ENCODE measurements at regions not wholly inside any gene's neighbourhood (a gene's known extent, or its start where the extent isn't known, plus 50 kb on each side); places are given as distances from the start of the nearest gene placed in this dataset.

DNA sequence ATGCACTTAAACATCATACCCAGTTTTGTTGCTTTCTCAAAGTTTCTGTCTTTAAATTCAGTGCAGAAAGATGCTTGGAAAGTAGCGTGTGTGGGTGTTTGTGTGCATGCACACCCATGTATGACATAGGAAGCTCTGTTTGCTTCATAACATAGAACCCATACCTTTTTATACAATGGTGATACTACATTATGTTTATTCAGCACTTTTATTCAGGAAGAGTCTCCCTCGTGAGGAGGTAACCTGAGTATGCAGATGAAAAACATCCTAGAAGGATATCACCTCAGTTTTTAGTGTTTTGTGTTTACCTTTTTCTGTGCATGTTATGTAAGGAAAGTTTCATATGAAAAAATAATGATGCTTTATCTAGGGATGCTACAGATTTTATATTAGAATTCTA is 111.2 kb downstream of the SST start:
- no peak for ATAC-seq (ENCODE audit: low FRiP score)
- WGBS, 2 donors = 78 to 84% methylated on average over 2 of the region's 2 CpGs
- intact Hi-C loops (cut with DNase I) = no loop called here

GRCh38 chr3:187551416-187551815 is 118.8 kb downstream of the SST start:
- DNase-seq = no peak
- H3K4me1 ChIP-seq (ENCODE audit: control insufficient read depth in 1 of 2, insufficient read depth in 2 of 2, low read length in 2 of 2) = no peaks in the 10 kb centered on the region
- H3K4me3 ChIP-seq (ENCODE audit: low read length in 2 of 2) = no peak overlapping the region
- no peaks in the 10 kb centered on the region for H3K36me3 ChIP-seq (ENCODE audit: control insufficient read depth in 1 of 2, insufficient read depth in 2 of 2, low read length in 1 of 2)
- intact Hi-C loops (cut with DNase I) = no loop called here
- no peaks in the 10 kb centered on the region for H3K9me3 ChIP-seq (ENCODE audit: control insufficient read depth, low read length)
- no peak overlapping the region for H3K27ac ChIP-seq (ENCODE audit: low read depth in 1 of 2, low read length in 2 of 2)
- no peak for ATAC-seq (ENCODE audit: low FRiP score)
- H3K27me3 ChIP-seq (ENCODE audit: control insufficient read depth in 1 of 2, insufficient read depth in 2 of 2, low read length in 1 of 2) = no peaks in the 10 kb centered on the region

More for the DNA sequence above, 111.2 kb downstream of the SST start:
- Histone ChIP-seq H3K4me1 (ENCODE audit: control insufficient read depth in 1 of 2, insufficient read depth in 2 of 2, low read length in 2 of 2) (no peaks in the 10 kb centered on the region), H3K27me3 (ENCODE audit: control insufficient read depth in 1 of 2, insufficient read depth in 2 of 2, low read length in 1 of 2) (no peaks in the 10 kb centered on the region), H3K27ac (ENCODE audit: low read depth in 1 of 2, low read length in 2 of 2) (no peak overlapping the region), H3K4me3 (ENCODE audit: low read length in 2 of 2) (no peak overlapping the region), H3K9me3 (ENCODE audit: control insufficient read depth, low read length) (no peaks in the 10 kb centered on the region), H3K36me3 (ENCODE audit: control insufficient read depth in 1 of 2, insufficient read depth in 2 of 2, low read length in 1 of 2) (peaks cover 0 to 1% of the 10 kb centered on the region in 2 donors)
- no peak for DNase-seq

DNA sequence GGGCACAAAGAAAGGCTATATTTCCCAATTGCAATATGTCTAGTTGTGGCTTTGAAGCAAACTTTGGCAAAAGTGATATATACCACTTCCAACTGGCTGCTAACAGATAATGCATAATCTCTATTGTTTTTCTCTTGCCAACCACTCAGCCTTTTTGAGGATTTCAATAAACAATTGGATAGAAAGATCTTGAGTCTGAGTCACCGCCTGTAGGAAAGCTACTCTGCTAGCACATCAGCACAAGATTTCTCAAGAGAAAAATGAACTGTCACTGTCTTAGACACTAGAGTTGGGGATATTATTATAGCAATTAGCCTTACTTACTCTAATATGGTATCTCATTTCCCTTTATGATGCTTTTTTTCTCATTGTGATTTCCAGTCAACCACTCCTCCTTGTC is 119.7 kb downstream of the SST start:
- H3K36me3 ChIP-seq (ENCODE audit: control insufficient read depth in 1 of 2, insufficient read depth in 2 of 2, low read length in 1 of 2) = no peaks in the 10 kb centered on the region
- H3K4me1 ChIP-seq (ENCODE audit: control insufficient read depth in 1 of 2, insufficient read depth in 2 of 2, low read length in 2 of 2) = no peaks in the 10 kb centered on the region
- H3K4me3 ChIP-seq (ENCODE audit: low read length in 2 of 2) = no peak overlapping the region
- H3K27ac ChIP-seq (ENCODE audit: low read depth in 1 of 2, low read length in 2 of 2) = no peak overlapping the region
- intact Hi-C loops (cut with DNase I) = no loop called here
- H3K27me3 ChIP-seq (ENCODE audit: control insufficient read depth in 1 of 2, insufficient read depth in 2 of 2, low read length in 1 of 2) = no peaks in the 10 kb centered on the region
- 97 to 100% methylated on average over 1 of the region's 1 CpG for WGBS, 2 donors
- no peaks in the 10 kb centered on the region for H3K9me3 ChIP-seq (ENCODE audit: control insufficient read depth, low read length)
- ATAC-seq (ENCODE audit: low FRiP score) (no peak), DNase-seq (no peak)

DNA sequence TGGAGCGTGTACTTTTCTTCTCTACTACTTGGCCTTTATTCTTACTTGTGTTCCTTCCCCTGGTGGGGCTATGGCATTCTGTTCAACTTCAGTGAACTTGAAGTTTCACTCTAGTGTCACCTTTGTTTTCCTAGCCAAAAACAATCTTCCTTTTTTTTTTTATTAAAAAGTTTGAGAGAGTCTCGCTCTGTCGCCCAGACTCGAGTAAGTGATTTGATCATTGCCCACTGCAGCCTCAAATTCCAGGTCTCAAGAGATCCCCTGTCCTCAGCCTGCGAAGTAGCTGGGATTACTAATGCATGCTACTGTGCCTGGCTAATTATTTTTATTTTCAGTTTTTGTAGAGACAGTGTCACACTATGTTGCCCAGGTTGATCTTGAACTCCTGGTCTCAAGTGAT is 124.8 kb downstream of the SST start:
- Histone ChIP-seq H3K36me3 (ENCODE audit: control insufficient read depth in 1 of 2, insufficient read depth in 2 of 2, low read length in 1 of 2) (no peaks in the 10 kb centered on the region), H3K4me1 (ENCODE audit: control insufficient read depth in 1 of 2, insufficient read depth in 2 of 2, low read length in 2 of 2) (no peaks in the 10 kb centered on the region), H3K9me3 (ENCODE audit: control insufficient read depth, low read length) (no peaks in the 10 kb centered on the region), H3K27me3 (ENCODE audit: control insufficient read depth in 1 of 2, insufficient read depth in 2 of 2, low read length in 1 of 2) (no peaks in the 10 kb centered on the region), H3K4me3 (ENCODE audit: low read length in 2 of 2) (no peak overlapping the region), H3K27ac (ENCODE audit: low read depth in 1 of 2, low read length in 2 of 2) (no peak overlapping the region)
- WGBS, 2 donors = 96 to 97% methylated on average over 5 of the region's 5 CpGs
- DNase-seq = no peak
- ATAC-seq (ENCODE audit: low FRiP score) = no peak
- intact Hi-C loops (cut with DNase I) = no loop called here

DNA sequence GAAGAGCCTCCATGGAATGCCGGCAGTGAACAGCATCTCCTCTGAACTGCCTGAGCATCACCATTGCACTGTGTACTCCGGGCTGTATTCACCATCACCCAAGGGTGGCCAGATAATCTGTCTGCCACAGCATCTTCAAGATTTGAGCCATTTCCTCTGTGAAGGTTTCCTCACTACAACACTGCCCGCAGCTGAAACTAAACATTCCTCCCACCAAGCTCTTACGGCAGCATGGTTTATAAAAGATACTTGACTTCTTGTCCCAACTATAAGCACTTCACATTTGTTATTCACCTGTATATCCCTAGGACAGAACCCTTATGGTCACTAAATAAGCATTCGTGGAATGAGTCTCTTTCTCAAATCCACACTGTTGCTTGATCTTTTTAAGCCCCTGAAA is 125.9 kb downstream of the SST start:
- intact Hi-C loops (cut with DNase I) = no loop called here
- Histone ChIP-seq H3K27ac (ENCODE audit: low read depth in 1 of 2, low read length in 2 of 2) (no peak overlapping the region), H3K36me3 (ENCODE audit: control insufficient read depth in 1 of 2, insufficient read depth in 2 of 2, low read length in 1 of 2) (no peaks in the 10 kb centered on the region), H3K9me3 (ENCODE audit: control insufficient read depth, low read length) (no peaks in the 10 kb centered on the region), H3K27me3 (ENCODE audit: control insufficient read depth in 1 of 2, insufficient read depth in 2 of 2, low read length in 1 of 2) (no peaks in the 10 kb centered on the region), H3K4me1 (ENCODE audit: control insufficient read depth in 1 of 2, insufficient read depth in 2 of 2, low read length in 2 of 2) (no peaks in the 10 kb centered on the region), H3K4me3 (ENCODE audit: low read length in 2 of 2) (no peak overlapping the region)
- 94 to 95% methylated on average over 5 of the region's 5 CpGs for WGBS, 2 donors
- no peak for DNase-seq
- no peak for ATAC-seq (ENCODE audit: low FRiP score)

DNA sequence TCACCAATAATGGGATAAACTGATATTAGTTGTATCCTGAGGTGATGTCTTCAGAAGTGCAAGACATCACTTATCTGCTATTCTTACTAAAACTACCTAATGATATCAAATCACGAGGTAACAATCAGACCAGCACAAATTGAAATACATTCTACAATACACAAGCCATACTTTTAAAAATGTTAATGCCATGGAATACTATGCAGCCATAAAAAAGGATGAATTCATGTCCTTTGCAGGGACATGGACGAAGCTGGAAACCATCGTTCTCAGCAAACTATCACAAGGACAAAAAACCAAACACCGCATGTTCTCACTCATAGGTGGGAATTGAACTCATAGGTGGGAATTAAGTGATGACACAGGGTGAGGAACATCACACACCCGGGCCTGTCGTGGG is 129.3 kb downstream of the SST start:
- no peaks in the 10 kb centered on the region for H3K36me3 ChIP-seq (ENCODE audit: control insufficient read depth in 1 of 2, insufficient read depth in 2 of 2, low read length in 1 of 2)
- H3K4me1 ChIP-seq (ENCODE audit: control insufficient read depth in 1 of 2, insufficient read depth in 2 of 2, low read length in 2 of 2) = no peaks in the 10 kb centered on the region
- no peaks in the 10 kb centered on the region for H3K9me3 ChIP-seq (ENCODE audit: control insufficient read depth, low read length)
- H3K27ac ChIP-seq (ENCODE audit: low read depth in 1 of 2, low read length in 2 of 2) = no peak overlapping the region
- DNase-seq = no peak
- no peaks in the 10 kb centered on the region for H3K27me3 ChIP-seq (ENCODE audit: control insufficient read depth in 1 of 2, insufficient read depth in 2 of 2, low read length in 1 of 2)
- intact Hi-C loops (cut with DNase I) = no loop called here
- 84 to 85% methylated on average over 6 of the region's 6 CpGs for WGBS, 2 donors
- no peak overlapping the region for H3K4me3 ChIP-seq (ENCODE audit: low read length in 2 of 2)
- ATAC-seq (ENCODE audit: low FRiP score) = no peak

GRCh38 chr3:187536185-187536584 is 134.0 kb downstream of the SST start:
- ATAC-seq (ENCODE audit: low FRiP score) = no peak
- Histone ChIP-seq H3K27ac (ENCODE audit: low read depth in 1 of 2, low read length in 2 of 2) (no peak overlapping the region), H3K27me3 (ENCODE audit: control insufficient read depth in 1 of 2, insufficient read depth in 2 of 2, low read length in 1 of 2) (no peaks in the 10 kb centered on the region), H3K4me3 (ENCODE audit: low read length in 2 of 2) (no peak overlapping the region), H3K9me3 (ENCODE audit: control insufficient read depth, low read length) (peaks cover 3% of the 10 kb centered on the region), H3K4me1 (ENCODE audit: control insufficient read depth in 1 of 2, insufficient read depth in 2 of 2, low read length in 2 of 2) (no peaks in the 10 kb centered on the region), H3K36me3 (ENCODE audit: control insufficient read depth in 1 of 2, insufficient read depth in 2 of 2, low read length in 1 of 2) (no peaks in the 10 kb centered on the region)
- intact Hi-C loops (cut with DNase I) = no loop called here
- DNase-seq = no peak
- 92 to 95% methylated on average over 6 of the region's 6 CpGs for WGBS, 2 donors

GRCh38 chr3:187533797-187534196 is 136.4 kb downstream of the SST start:
- DNase-seq = no peak
- WGBS, 2 donors = 77 to 80% methylated on average over 6 of the region's 6 CpGs
- no peaks in the 10 kb centered on the region for H3K4me1 ChIP-seq (ENCODE audit: control insufficient read depth in 1 of 2, insufficient read depth in 2 of 2, low read length in 2 of 2)

DNA sequence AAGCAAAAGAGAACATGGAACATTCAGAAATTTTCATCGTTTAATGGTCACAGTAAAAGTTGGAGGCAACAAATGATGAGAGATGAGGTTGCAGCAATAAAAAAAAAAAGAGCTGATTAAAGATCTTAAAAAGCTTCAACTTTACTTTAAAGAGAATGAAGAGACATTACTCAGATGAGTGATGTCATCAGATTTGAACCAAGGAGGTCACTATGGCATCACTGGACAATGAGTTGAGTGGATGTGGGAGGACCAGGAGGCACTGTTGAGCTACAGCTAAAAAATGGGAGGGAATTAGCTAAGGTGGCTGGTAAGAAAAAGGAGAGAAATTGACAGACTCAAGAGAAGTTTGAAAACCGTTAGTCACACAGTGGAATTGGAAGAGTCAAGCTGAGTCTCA is 138.4 kb downstream of the SST start:
- Histone ChIP-seq H3K4me1 (ENCODE audit: control insufficient read depth in 1 of 2, insufficient read depth in 2 of 2, low read length in 2 of 2) (no peaks in the 10 kb centered on the region), H3K36me3 (ENCODE audit: control insufficient read depth in 1 of 2, insufficient read depth in 2 of 2, low read length in 1 of 2) (no peaks in the 10 kb centered on the region), H3K4me3 (ENCODE audit: low read length in 2 of 2) (no peak overlapping the region), H3K27me3 (ENCODE audit: control insufficient read depth in 1 of 2, insufficient read depth in 2 of 2, low read length in 1 of 2) (no peaks in the 10 kb centered on the region), H3K9me3 (ENCODE audit: control insufficient read depth, low read length) (peaks cover 3% of the 10 kb centered on the region), H3K27ac (ENCODE audit: low read depth in 1 of 2, low read length in 2 of 2) (no peak overlapping the region)
- DNase-seq = no peak
- no peak for ATAC-seq (ENCODE audit: low FRiP score)
- intact Hi-C loops (cut with DNase I) = no loop called here
- 89 to 95% methylated on average over 2 of the region's 2 CpGs for WGBS, 2 donors

More at GRCh38 chr3:187533797-187534196, 136.4 kb downstream of the SST start:
- no peaks in the 10 kb centered on the region for H3K27me3 ChIP-seq (ENCODE audit: control insufficient read depth in 1 of 2, insufficient read depth in 2 of 2, low read length in 1 of 2)
- no peaks in the 10 kb centered on the region for H3K36me3 ChIP-seq (ENCODE audit: control insufficient read depth in 1 of 2, insufficient read depth in 2 of 2, low read length in 1 of 2)
- H3K27ac ChIP-seq (ENCODE audit: low read depth in 1 of 2, low read length in 2 of 2) = no peak overlapping the region
- intact Hi-C loops (cut with DNase I) = no loop called here
- no peak overlapping the region for H3K4me3 ChIP-seq (ENCODE audit: low read length in 2 of 2)
- peaks cover 3% of the 10 kb centered on the region for H3K9me3 ChIP-seq (ENCODE audit: control insufficient read depth, low read length)
- ATAC-seq (ENCODE audit: low FRiP score) = no peak

All from aorta (tissue), 5 donors.